GM18858 (cell line): ENCODE measurements at regions not wholly inside any gene's neighbourhood (a gene's known extent, or its start where the extent isn't known, plus 50 kb on each side); places are given as distances from the start of the nearest gene placed in this dataset.
A peak's percentile ranks its signal among the peaks of the same experiment; 100 is the strongest.
"Not testable (repeated sequence)": the region's sequence is repeated elsewhere in the genome, so short reads cannot be mapped to it uniquely, and the experiment has no call there.

Experiments used
- ATAC-seq: cut with Tn5 transposase; IDR thresholded peaks from one replicate; pipeline ENCODE4 v1.9.1; 2021; ENCODE audit not compliant: unreplicated experiment

DNA sequence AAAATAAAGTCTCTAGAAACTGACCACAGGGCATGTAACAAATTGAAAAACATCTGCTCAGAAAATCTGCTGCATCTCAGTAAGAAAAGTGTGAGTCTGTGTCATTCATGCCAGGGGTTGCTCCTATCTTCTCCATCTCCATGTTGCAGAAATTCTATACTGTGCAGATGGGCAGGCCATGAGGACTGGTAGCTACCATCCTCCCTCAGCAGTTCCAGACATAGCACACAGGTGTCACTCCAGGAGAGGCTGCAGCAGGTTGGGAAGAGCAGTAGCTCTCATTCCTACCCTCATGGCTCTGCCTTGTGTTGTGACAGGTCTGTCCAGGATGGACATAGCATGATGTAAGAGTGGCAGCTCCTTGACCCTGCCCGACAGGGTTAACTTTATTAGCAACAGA, 173.4 kb downstream of the NDUFS4 start:
- no peak for ATAC-seq

DNA sequence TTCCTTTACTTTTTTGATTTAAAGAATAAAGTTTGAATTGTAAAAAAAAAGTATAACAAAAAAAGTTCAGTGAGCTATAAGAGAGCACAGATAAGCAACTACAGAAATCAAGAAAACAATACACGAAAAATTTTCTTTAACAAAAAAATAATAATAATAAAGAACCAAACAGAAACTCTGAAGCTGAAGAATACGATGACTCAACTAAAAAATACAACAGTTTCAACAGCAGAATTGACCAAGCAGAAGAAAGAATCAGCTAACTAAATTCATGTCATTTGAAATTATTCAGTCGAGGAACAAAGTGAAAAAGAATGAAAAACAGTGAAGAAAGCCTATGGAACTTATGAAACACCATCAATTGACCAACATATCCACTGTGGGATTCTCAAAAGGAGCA, 177.7 kb downstream of the NDUFS4 start:
- ATAC-seq, result no peak

DNA sequence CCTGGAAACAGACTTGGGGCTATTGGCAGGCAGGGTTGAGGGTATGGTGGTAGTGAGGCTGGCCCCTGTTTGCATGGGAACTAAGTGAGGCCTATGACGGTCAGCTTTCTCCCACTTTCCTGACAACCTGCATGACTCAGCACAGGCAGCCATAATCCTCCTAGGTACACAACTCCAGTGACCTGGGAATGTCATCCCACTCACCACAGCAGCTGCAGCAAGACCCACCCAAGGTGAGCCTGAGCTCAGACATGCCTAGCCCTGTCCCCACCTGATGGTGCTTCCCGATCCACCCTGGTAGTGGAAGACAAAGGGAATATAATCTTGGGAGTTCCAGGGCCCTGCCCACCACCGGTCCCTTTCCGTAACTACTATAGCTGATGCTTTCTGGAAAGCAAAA, 178.7 kb downstream of the NDUFS4 start:
- ATAC-seq, result no peak

DNA sequence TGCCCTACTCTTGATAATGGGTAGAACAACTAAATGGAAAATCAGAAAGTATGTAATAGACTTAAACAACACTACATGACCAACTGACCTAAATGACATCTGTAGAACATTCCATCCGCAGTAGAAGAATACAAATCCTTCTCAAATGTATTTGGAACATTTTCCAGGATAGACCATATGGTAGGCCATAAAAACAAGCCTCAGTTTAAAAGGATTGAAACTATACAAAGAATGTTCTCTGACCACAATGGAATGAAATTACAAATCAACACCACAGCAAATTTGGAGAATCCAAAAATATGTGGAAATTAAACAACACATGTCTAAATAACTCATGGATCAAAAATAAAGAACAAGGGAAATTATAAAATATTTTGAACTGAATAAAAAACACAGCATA, 189.2 kb downstream of the NDUFS4 start:
- no peak for ATAC-seq

DNA sequence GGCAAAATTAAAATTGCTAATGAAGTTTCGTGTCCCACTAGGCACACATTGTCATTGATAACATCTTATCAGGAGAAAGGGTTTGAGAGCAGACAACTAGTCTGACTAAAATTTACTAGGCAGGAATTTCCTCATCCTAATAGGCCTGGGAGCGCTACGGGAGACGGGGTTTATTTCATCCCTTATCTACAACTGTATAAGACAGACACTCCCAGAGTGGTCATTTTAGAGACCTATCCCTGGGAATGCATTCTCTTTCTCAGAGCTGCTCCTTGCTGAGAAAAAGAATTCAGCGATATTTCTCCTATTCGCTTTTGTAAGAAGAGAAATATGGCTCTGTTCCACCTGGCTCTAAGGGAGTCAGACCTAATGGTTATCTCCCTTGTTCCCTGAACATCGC, 191.8 kb downstream of the NDUFS4 start:
- not testable (repeated sequence) for ATAC-seq

DNA sequence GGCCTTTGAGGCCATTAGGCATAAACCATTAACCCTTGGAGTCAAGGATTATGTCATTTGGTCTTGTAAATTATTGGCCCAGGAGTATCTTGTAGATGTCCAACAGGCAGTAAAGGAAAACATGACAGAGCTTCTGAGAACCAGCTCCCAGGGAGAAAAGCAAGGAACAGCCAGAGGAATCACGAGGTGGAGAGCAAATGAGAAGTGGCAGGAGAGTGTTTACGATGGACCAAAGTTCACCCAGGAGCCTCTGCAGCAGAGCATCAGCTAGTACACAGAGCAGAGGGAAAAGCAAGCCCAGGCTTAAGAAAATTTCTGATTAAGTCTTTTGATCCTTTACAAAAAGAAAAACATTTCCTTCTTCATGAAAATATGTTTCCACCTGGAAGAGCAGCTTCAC, 206.2 kb downstream of the NDUFS4 start:
- no peak for ATAC-seq

DNA sequence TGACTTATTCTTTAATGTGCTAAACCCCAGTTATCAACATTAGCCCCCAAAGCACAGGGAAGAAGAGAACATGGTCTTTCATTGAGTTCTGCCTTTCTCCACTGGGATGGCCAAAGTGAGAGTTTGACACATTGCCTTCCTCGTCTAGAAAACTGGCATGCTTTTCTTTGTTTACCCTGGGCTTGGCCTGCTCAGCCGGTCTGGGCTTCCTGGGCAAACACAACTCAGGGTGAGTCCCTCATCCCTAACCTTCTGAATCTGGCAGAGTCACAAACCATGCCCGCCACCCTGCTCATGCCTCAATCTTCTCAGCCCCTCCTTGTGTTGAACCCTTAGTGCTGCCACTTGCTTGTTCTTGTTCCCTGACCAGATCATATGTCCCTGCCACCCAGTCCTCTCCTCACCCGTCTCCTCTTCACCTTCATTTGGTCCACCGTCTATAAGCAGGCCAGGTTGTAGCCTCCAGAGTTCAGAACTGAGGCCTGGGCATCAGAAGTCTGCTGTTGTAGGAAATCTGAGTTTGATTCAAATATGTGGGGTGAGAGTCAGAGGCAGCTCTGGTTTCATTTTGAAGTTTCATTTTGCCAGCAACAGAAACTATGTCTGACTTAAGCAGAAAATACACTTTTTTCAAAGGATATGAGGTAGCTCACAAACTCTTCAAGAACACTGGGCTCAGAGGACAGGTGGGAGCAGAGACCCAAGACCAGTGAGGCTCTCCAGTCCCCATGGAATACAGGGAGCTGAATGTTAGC, 217.6 kb downstream of the NDUFS4 start:
- peak; percentile 63 for ATAC-seq

DNA sequence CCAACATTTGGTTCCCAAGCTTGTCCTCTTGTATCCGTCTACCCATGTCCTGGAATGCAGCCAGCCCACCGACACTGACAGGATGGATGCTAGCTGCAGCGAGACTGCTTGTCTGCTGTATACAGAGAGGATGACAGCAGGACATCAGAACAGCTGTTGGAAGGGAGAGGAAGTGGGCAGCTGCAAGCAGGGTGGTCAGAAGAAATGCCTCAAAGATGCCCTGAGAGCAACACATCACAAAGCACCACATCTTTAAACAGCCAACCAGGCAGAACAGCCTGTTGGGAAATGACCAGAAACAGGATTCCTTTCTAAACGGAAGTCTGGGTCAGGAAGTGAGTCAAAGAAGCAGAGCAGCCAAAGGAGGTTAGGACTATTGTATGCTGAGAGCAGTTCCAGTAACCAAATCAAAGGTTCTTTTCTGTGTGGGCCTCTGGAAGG, 219.1 kb downstream of the NDUFS4 start:
- peak; percentile 62 for ATAC-seq

DNA sequence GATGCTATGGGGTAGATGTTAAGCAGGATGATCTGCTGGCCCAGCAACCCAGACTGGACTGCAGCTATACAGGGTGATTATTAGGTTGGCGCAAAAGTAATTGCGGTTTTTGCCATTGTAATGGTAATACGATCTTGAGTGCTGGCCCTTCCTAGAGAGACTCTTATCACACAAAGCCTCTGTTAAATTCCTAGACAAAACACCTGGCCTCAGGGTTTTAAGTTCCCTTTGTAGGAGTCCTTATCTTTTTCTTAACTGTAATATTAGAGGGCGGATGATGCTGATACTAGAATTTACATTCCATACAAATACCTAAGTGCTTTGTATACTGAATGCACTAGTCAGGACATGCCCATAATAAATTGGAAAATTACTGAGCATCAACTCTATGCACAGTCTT, 222.2 kb downstream of the NDUFS4 start:
- ATAC-seq, result no peak

DNA sequence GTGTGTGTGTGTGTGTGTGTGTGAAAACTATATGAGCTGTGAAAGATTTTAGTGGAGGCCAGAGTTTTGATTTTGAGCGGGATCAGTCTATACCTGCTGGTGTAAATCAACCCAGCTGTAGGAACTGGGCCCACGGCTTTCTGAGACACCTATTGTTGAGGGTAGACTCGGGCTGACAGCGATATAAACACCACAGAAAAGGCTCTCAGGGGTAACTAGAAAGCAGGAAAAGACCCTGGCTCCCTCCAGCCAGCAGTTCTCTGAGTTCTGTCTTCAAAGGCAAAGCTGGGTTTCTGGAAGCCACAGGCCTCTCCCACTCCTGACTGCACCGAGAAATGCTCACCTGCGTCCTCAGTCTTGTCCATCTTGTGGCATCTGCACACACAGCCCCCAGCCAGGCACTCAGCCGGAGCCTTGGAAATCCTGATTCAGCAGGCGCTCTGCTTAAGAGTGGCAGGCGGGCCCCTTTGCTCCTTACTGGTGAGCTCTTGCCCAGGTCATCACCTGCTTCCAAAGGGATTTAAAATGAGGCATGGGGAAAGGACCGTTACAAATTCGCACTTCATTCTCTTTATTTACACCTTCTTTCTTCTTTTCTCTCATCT, 223.3 kb downstream of the NDUFS4 start:
- ATAC-seq, result no peak

DNA sequence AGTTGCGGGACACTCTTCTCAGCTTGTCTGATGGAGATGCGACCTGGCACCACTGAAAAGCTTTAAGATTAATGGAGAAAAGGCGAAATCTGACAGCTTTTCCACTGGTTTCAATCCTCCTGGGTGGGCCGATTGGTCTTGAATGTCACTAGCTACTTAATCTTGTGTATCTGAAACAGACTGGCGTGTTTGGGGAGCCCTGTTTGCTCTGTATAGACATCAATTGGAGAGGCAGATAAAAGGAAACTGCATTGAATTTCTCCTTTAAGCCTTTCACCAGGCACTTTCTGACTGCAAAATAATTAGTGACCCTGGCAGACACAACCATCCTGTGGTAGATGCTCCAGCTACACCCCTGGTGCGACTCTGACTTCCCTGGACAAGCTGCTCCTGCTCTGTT, 224.2 kb downstream of the NDUFS4 start:
- ATAC-seq, result no peak

DNA sequence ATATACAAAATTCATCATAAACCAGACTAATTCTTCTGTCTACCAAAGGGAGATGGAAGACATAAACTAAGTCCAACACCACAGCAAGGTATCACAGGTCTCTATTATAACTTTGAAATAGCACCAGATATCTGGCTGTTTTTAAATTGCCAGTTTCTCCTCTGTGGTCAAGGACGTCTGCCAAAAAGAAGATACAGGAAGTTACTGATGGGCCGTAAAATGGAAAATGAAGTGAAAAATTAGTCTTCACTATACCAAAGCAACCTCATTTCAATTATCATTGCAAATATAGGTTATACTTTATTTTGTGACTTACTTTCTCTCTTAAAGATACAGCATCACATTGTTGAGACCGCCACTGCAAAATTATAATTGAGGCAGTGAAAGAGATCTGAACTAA, 225.5 kb downstream of the NDUFS4 start:
- ATAC-seq, result no peak

DNA sequence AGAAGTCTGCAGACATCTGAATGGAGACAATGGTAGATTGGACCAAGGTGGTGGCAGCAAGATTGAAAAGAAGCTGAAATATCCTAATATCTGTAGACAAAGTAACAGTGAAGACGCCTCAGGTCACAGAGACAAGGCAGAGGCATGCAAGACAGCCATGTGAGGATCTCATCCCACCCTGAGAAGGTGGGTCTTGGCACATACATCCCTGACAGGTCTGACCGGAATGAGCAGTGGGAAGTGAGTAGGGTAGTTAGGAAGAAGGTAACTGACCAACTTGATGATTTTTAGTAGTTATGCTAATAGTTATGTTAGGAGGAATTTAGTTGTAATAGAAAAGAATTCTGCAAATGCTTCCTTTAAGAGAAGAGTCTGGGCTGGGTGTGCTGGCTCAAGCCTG, 229.6 kb downstream of the NDUFS4 start:
- no peak for ATAC-seq

DNA sequence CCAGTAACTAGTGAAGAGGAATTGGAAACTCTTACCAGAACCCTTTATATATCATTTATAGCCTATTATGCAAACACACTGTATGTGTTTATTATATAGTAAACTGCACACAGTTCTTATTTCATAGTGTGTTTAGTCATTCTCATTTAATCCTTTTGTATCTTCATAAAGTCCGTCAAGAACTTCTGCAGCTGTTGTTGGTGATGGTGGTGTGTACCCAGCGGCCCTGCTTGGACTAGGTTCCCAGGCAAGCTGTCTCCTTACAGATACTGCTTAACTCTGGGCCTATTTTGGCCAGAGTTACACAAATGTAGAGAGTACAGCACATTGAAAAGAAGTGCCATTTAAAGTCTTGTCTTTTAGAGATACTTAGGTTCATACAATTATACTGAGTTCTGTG, 231.9 kb downstream of the NDUFS4 start:
- ATAC-seq, result no peak

DNA sequence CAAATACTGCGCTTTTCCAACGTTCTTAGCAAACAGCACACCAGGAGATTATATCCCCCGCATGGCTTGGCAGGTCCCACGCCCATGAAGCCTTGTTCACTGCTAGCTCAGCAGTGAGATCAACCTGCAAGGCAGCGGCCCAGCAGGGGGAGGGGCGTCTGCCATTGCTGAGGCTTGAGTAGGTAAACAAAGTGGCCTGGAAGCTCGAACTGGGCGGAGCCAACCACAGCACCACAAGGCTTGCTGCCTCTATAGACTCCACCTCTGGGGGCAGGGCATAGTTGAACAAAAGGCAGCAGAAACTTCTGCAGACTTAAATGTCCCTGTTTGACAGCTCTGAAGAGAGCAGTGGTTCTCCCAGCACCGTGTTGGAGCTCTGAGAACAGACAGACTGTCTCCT, 239.2 kb downstream of the NDUFS4 start:
- ATAC-seq, result not testable (repeated sequence)

DNA sequence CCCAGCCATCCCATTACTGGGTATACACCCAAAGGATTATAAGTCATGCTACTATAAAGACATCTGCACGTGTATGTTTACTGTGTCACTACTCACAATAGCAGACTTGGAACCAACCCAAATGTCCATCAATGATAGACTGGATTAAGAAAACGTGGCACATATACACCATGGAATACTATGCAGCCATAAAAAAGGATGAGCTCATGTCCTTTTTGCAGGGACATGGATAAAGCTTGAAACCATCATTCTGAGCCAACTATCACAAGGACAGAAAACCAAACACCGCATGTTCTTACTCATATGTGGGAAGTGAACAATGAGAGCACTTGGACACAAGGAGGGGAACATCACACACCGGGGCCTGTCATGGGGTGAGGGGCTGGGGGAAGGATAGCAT, 248.0 kb downstream of the NDUFS4 start:
- ATAC-seq, result not testable (repeated sequence)

DNA sequence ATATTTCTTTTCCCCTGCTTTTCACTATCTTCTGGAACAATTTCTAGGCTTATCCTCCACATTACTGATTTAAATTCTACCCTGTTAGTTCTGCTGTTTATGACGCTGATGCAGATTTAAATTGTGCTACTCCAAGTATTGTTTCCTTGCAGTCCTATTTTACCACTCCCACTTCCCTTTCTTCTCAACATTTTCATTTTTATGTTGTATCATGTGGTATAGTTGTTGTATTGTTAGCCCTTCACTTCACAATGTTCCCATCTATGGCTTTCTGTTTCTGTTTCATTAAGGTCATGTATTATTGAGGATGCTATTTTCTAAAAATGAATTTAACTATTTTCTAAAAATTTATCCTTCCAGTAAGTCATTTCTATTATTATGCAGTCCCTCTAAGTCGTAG, 254.4 kb downstream of the NDUFS4 start:
- peak; percentile 52 for ATAC-seq

DNA sequence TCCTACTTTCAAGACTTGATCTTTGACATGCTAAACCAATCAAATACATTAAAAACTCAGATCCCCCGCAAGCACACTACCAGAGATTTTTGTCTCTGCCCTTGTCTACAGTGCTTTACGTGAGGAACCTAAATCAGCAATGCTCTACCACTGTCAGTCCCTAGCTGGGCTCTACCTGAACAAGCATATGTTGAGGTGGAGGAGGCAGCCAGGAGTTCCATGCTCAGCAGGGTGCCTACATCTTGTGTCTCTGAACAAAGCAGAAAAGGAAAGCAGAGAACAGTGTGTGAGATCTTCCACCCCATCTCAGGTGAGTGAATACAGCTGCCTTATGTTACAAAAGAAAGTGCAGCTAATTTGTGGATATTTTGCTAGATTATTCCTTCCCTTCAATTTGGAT, 255.0 kb downstream of the NDUFS4 start:
- ATAC-seq, result no peak

DNA sequence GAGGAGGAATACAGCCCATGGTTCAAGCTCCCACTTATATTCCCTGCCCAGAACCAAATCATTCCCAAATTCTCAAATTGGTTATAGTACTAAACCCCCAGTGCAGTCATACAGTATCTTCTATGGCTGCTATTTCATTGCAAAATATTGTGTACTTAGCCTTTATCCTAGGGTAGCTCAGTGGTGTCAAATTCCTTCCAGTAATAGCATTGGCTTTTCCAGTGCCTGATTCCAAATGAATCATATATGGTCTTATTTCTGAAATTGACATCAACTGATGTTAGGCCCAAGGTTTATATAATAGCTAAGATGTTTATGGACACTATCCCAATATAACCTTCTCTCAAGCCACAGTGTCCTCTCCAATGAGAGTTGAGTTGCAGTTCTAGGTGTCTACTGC, 256.7 kb downstream of the NDUFS4 start:
- no peak for ATAC-seq

DNA sequence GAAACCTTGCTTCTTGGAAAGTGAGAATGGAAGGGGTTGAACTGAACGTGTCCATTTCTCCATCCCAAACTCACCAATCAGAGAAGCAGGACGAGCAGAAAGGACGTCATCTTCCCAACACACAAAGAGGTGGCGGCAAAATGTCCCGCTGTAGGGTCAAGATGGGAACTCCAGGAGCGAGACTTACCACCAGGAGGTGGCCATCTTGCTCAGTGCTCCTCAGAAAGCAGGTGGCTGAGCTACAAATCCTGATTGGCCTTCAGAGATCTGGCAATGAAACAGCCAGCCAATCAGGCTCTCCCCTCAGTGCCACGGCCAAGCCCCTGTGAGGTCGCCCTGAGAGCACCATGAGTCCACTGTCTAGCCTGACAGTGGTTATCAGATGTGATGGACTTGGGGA, 259.0 kb downstream of the NDUFS4 start:
- ATAC-seq, result no peak

DNA sequence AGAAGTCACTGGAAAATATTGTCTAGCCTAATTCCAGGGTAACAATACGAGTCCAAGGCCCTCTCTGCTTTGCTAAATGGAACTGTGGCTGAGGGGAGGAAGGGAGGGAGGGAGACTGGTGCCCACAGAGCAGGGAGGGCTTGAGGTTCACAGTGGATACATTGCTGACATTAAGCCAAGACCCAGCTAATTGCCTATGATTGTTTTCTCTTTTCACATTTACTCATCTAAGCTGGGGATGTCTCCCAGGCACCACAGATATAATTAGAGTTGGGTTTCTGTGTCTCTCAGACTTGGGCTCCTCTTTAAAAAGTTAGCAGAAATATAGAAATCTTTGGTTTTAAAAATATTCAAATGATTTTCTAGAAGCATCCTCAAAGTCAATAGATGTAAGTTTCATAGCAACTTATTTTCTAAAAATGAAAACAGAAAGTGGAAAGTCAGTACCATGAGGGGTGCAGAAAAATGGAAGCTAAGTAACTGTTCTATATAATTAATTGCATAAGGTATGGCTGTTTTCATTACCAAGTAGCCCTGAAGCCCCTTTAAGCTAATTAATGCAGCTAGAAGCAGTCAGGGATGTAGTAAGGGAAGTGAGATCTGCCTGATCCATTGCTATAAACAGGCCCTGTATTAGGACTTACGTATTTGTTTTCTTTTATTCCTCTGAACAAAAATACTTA, 259.8 kb downstream of the NDUFS4 start:
- ATAC-seq, result peak; percentile 34

DNA sequence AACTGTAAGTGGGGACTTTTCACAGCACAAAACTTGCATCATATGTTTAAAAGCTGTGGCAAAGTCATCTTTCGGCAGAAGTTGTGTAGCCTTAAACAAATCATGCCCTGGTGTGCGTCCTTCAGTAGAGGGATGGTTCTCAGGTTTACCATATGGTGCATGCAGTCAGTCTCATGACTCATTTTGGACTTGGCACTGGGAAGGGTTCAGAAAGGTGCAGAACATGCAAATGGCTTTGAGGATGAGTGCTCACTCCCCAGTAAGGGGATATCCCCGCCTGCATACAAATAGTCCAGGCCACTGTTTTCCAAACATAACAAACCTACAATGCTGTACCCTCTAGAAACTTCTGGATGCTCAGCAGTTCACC, 260.3 kb downstream of the NDUFS4 start:
- ATAC-seq, result peak; percentile 97
